WTC11 (cell line): ENCODE measurements at regions not wholly inside any gene's neighbourhood (a gene's known extent, or its start where the extent isn't known, plus 50 kb on each side); places are given as distances from the start of the nearest gene placed in this dataset.

ENCODE experiments used
- ATAC-seq: fragments of 200-7000 bp; cut with Tn5 transposase; 2 replicates; pipeline ENCODE4 v1.10.0; 2021; ENCODE audit warnings: mild to moderate bottlenecking, moderate library complexity
- CTCF ChIA-PET: fragments of 300-600 bp; sonication (Branson Sonifier 250); formaldehyde crosslinking; loops from one replicate; lab custom pipeline; 2021; ENCODE audit warnings: antibody characterized with exemption; lab: Charles Lee
- POLR2A ChIA-PET: fragments of 350-600 bp; sonication (Branson Sonifier 250); formaldehyde crosslinking; loops from one replicate; lab custom pipeline; 2021; ENCODE audit warnings: antibody characterized with exemption; lab: Charles Lee
- DNase-seq: peaks from one replicate; pipeline ENCODE4 v3.0.0; 2021; ENCODE audit warnings: low spot score
- H3K27ac Mint-ChIP-seq: 2 replicates; pipeline ENCODE4 v1.8.0; 2021; ENCODE audit warnings: mixed read lengths
- H3K27me3 Mint-ChIP-seq: 2 replicates; pipeline ENCODE4 v1.8.0; 2021; ENCODE audit warnings: low read depth, mild to moderate bottlenecking, moderate library complexity, mixed read lengths
- H3K36me3 Mint-ChIP-seq: 2 replicates; pipeline ENCODE4 v1.8.0; 2021; ENCODE audit warnings: mixed read lengths
- H3K4me1 Mint-ChIP-seq: 2 replicates; pipeline ENCODE4 v1.8.0; 2022; ENCODE audit warnings: mixed read lengths
- H3K4me3 Mint-ChIP-seq: 2 replicates; pipeline ENCODE4 v1.8.0; 2021; ENCODE audit warnings: mild to moderate bottlenecking, moderate library complexity, mixed read lengths
- H3K9me3 Mint-ChIP-seq: 2 replicates; pipeline ENCODE4 v1.8.0; 2021; ENCODE audit warnings: mixed read lengths
- ATF6 ChIP-seq: sonication (generic); formaldehyde crosslinking; IDR thresholded peaks from 2 replicates; pipeline ENCODE4 v1.8.1; 2023; ENCODE audit warnings: mild to moderate bottlenecking, missing genetic modification reagents
- E2F5 ChIP-seq: sonication (generic); formaldehyde crosslinking; IDR thresholded peaks from 2 replicates; pipeline ENCODE4 v1.8.1; 2022; ENCODE audit warnings: mild to moderate bottlenecking, moderate library complexity, missing genetic modification reagents
- JAZF1 ChIP-seq: fragments of 250-450 bp; sonication (Bioruptor Pico); IDR thresholded peaks from 2 replicates; pipeline ENCODE4 v1.9.0; 2021; ENCODE audit warnings: moderate library complexity, mild to moderate bottlenecking, inconsistent platforms
- MAX ChIP-seq: sonication (generic); formaldehyde crosslinking; IDR thresholded peaks from 2 replicates; pipeline ENCODE4 v1.8.0; 2022; ENCODE audit warnings: mild to moderate bottlenecking, missing genetic modification reagents
- MYBL2 ChIP-seq: sonication (generic); formaldehyde crosslinking; IDR thresholded peaks from 2 replicates; pipeline ENCODE4 v1.8.1; 2023; ENCODE audit warnings: mild to moderate bottlenecking, moderate library complexity, missing genetic modification reagents
- NFYB ChIP-seq: sonication (generic); formaldehyde crosslinking; conservative IDR thresholded peaks from 2 replicates; pipeline ENCODE4 v1.8.0; 2022; ENCODE audit warnings: low read depth, missing genetic modification reagents
- NR2C2 ChIP-seq: sonication (generic); formaldehyde crosslinking; IDR thresholded peaks from 2 replicates; pipeline ENCODE4 v1.8.0; 2022; ENCODE audit warnings: mild to moderate bottlenecking, missing genetic modification reagents
- PRRX2 ChIP-seq: fragments of 250-450 bp; sonication (Bioruptor Pico); IDR thresholded peaks from 2 replicates; pipeline ENCODE4 v1.8.0; 2021; ENCODE audit warnings: mild to moderate bottlenecking
- RORB ChIP-seq: fragments of 250-450 bp; sonication (Bioruptor Pico); IDR thresholded peaks from 2 replicates; pipeline ENCODE4 v1.9.0; 2021; ENCODE audit warnings: mild to moderate bottlenecking
- TEAD1 ChIP-seq: sonication (generic); formaldehyde crosslinking; IDR thresholded peaks from 2 replicates; pipeline ENCODE4 v1.8.0; 2022; ENCODE audit warnings: mild to moderate bottlenecking, missing genetic modification reagents
- TEAD4 ChIP-seq: sonication (generic); formaldehyde crosslinking; IDR thresholded peaks from 2 replicates; pipeline ENCODE4 v1.8.0; 2022; ENCODE audit warnings: mild to moderate bottlenecking, missing genetic modification reagents
- ZNF219 ChIP-seq: sonication (generic); formaldehyde crosslinking; IDR thresholded peaks from 2 replicates; pipeline ENCODE4 v1.8.0; 2023; ENCODE audit warnings: missing genetic modification reagents, mild to moderate bottlenecking, borderline replicate concordance
- ZNF263 ChIP-seq: sonication (generic); formaldehyde crosslinking; IDR thresholded peaks from 2 replicates; pipeline ENCODE4 v1.8.1; 2022; ENCODE audit warnings: low read depth, mild to moderate bottlenecking, moderate library complexity, missing genetic modification reagents
- ZNF416 ChIP-seq: fragments of 250-450 bp; sonication (Bioruptor Pico); IDR thresholded peaks from 2 replicates; pipeline ENCODE4 v1.9.0; 2021; ENCODE audit warnings: mild to moderate bottlenecking, inconsistent platforms
- ZNF423 ChIP-seq: fragments of 250-450 bp; sonication (Bioruptor Pico); IDR thresholded peaks from 2 replicates; pipeline ENCODE4 v2.1.2; 2022; ENCODE audit warnings: mild to moderate bottlenecking, moderate library complexity
- ZNF671 ChIP-seq: fragments of 250-450 bp; sonication (Bioruptor Pico); IDR thresholded peaks from 2 replicates; pipeline ENCODE4 v1.8.0; 2021; ENCODE audit warnings: mild to moderate bottlenecking
- TF ChIP-seq, protein P1 (sequence below): fragments of 200-600 bp; IDR thresholded peaks from 2 replicates; pipeline ENCODE4 v1.8.0; 2022; ENCODE audit warnings: antibody characterized with exemption
- TF ChIP-seq, protein P2 (sequence below): sonication (generic); formaldehyde crosslinking; IDR thresholded peaks from 2 replicates; pipeline ENCODE4 v1.8.0; 2022; ENCODE audit warnings: missing genetic modification reagents
- TF ChIP-seq, protein P3 (sequence below): sonication (generic); formaldehyde crosslinking; IDR thresholded peaks from 2 replicates; pipeline ENCODE4 v1.8.0; 2022; ENCODE audit warnings: mild to moderate bottlenecking, missing genetic modification reagents

GRCh38 chr12:105822131-105823105 lies 316.3 kb downstream of the NUAK1 start:
- no peak for DNase-seq
- H3K9me3 Mint-ChIP-seq, result peaks cover 12% of the 10 kb centered on the region
- CTCF ChIA-PET, result interaction anchor here (0.6 to 1.0 kb wide), 2 partner anchors 402 to 534 kb away, joined by 3 read pairs; no protein-coding TSS in a partner anchor
- H3K36me3 Mint-ChIP-seq, result peaks cover 3% of the 10 kb centered on the region
- no peaks in the 10 kb centered on the region for H3K27me3 Mint-ChIP-seq
- H3K4me3 Mint-ChIP-seq, result no peak overlapping the region
- TF ChIP-seq ATF6 (no peak), ZNF219 (CRISPR knock-in tag) (no peak), NFYB (no peak), MYBL2 (CRISPR knock-in tag) (no peak), MAX (CRISPR knock-in tag) (no peak), ZNF416 (CRISPR knock-in tag) (no peak), ZNF423 (CRISPR knock-in tag) (no peak), ZNF263 (no peak), NR2C2 (CRISPR knock-in tag) (no peak), TEAD1 (no peak), ZNF671 (no peak), JAZF1 (CRISPR knock-in tag) (no peak), PRRX2 (CRISPR knock-in tag) (no peak), E2F5 (CRISPR knock-in tag) (no peak), TEAD4 (no peak), RORB (no peak)
- TF ChIP-seq, protein P1, sequence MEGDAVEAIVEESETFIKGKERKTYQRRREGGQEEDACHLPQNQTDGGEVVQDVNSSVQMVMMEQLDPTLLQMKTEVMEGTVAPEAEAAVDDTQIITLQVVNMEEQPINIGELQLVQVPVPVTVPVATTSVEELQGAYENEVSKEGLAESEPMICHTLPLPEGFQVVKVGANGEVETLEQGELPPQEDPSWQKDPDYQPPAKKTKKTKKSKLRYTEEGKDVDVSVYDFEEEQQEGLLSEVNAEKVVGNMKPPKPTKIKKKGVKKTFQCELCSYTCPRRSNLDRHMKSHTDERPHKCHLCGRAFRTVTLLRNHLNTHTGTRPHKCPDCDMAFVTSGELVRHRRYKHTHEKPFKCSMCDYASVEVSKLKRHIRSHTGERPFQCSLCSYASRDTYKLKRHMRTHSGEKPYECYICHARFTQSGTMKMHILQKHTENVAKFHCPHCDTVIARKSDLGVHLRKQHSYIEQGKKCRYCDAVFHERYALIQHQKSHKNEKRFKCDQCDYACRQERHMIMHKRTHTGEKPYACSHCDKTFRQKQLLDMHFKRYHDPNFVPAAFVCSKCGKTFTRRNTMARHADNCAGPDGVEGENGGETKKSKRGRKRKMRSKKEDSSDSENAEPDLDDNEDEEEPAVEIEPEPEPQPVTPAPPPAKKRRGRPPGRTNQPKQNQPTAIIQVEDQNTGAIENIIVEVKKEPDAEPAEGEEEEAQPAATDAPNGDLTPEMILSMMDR, result no peak
- TF ChIP-seq, protein P2, sequence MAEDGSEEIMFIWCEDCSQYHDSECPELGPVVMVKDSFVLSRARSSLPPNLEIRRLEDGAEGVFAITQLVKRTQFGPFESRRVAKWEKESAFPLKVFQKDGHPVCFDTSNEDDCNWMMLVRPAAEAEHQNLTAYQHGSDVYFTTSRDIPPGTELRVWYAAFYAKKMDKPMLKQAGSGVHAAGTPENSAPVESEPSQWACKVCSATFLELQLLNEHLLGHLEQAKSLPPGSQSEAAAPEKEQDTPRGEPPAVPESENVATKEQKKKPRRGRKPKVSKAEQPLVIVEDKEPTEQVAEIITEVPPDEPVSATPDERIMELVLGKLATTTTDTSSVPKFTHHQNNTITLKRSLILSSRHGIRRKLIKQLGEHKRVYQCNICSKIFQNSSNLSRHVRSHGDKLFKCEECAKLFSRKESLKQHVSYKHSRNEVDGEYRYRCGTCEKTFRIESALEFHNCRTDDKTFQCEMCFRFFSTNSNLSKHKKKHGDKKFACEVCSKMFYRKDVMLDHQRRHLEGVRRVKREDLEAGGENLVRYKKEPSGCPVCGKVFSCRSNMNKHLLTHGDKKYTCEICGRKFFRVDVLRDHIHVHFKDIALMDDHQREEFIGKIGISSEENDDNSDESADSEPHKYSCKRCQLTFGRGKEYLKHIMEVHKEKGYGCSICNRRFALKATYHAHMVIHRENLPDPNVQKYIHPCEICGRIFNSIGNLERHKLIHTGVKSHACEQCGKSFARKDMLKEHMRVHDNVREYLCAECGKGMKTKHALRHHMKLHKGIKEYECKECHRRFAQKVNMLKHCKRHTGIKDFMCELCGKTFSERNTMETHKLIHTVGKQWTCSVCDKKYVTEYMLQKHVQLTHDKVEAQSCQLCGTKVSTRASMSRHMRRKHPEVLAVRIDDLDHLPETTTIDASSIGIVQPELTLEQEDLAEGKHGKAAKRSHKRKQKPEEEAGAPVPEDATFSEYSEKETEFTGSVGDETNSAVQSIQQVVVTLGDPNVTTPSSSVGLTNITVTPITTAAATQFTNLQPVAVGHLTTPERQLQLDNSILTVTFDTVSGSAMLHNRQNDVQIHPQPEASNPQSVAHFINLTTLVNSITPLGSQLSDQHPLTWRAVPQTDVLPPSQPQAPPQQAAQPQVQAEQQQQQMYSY (CRISPR knock-in tag), result no peak
- TF ChIP-seq, protein P3, sequence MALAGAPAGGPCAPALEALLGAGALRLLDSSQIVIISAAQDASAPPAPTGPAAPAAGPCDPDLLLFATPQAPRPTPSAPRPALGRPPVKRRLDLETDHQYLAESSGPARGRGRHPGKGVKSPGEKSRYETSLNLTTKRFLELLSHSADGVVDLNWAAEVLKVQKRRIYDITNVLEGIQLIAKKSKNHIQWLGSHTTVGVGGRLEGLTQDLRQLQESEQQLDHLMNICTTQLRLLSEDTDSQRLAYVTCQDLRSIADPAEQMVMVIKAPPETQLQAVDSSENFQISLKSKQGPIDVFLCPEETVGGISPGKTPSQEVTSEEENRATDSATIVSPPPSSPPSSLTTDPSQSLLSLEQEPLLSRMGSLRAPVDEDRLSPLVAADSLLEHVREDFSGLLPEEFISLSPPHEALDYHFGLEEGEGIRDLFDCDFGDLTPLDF (CRISPR knock-in tag), result no peak
- peaks cover 17% of the 10 kb centered on the region for H3K4me1 Mint-ChIP-seq
- no peak overlapping the region for H3K27ac Mint-ChIP-seq
- POLR2A ChIA-PET, result no interaction called here
- ATAC-seq, result no peak
